Peyer's patch (tissue), 4 donors: ENCODE measurements at regions not wholly inside any gene's neighbourhood (a gene's known extent, or its start where the extent isn't known, plus 50 kb on each side); places are given as distances from the start of the nearest gene placed in this dataset.

Source experiments
- POLR2A ChIP-seq, 2 donors: fragments of 450-650 bp; IDR thresholded peaks; one replicate each; pipeline ENCODE4 v1.5.1; 2017; ENCODE audit warnings: antibody characterized with exemption in 2 of 2, mild to moderate bottlenecking in 2 of 2, moderate library complexity in 2 of 2
- TF ChIP-seq, protein P1 (sequence below), 6 experiments: fragments of 450-650 bp in 4 of 6; fragments of 200-600 bp in 2 of 6; sonication (generic) in 1 of 6; IDR thresholded peaks; one replicate each; pipeline ENCODE4 v1.5.1; 2017 to 2019; ENCODE audit warnings: antibody characterized with exemption in 6 of 6, mild to moderate bottlenecking in 3 of 6, moderate library complexity in 1 of 6

DNA sequence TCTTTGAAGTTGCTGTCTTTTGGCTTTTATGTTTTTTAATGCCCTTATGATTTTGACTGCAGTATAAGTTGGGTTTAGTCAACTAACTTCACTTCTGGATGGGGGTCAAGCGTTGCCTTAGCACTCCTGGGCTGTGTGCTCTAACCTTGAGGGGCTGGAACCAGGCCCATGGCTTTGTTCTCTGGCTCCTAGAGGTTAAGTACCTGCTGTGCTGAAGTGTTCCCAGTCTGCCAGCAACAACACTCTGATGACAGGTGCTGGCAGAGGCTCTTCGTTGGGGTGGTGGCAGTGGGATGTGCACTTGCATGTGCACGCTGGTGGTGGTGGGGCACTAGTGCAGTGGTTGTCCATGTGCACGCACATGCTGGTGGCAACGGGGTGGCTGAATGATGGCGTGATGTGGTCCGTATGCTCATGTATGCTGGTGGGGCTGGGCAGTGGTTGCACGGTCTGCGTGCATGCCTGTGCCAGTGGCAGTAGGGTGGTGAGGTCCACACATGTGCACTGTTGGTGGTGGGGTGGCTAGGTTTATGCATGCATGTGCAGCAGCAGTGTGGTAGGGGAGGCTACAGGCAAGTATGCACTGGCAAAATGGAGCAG lies 447.8 kb upstream of the GOT2 start:
- no peak for TF ChIP-seq POLR2A (IDR thresholded peaks at IDR 0.05)
- TF ChIP-seq, protein P1, sequence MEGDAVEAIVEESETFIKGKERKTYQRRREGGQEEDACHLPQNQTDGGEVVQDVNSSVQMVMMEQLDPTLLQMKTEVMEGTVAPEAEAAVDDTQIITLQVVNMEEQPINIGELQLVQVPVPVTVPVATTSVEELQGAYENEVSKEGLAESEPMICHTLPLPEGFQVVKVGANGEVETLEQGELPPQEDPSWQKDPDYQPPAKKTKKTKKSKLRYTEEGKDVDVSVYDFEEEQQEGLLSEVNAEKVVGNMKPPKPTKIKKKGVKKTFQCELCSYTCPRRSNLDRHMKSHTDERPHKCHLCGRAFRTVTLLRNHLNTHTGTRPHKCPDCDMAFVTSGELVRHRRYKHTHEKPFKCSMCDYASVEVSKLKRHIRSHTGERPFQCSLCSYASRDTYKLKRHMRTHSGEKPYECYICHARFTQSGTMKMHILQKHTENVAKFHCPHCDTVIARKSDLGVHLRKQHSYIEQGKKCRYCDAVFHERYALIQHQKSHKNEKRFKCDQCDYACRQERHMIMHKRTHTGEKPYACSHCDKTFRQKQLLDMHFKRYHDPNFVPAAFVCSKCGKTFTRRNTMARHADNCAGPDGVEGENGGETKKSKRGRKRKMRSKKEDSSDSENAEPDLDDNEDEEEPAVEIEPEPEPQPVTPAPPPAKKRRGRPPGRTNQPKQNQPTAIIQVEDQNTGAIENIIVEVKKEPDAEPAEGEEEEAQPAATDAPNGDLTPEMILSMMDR (IDR thresholded peaks at IDR 0.05), result no peak
